Suprapubic skin (tissue), 4 donors: ENCODE measurements at regions not wholly inside any gene's neighbourhood (a gene's known extent, or its start where the extent isn't known, plus 50 kb on each side); places are given as distances from the start of the nearest gene placed in this dataset.

Experiments used
- DNase-seq, 2 donors: peaks; one replicate each; pipeline ENCODE4 v3.0.0-alpha.2; 2019; ENCODE audit warnings: low spot score in 2 of 2
- H3K27ac ChIP-seq: fragments of 200-600 bp; sonication (generic); one replicate; pipeline ENCODE4 v1.5.1; 2019
- H3K27me3 ChIP-seq: fragments of 200-600 bp; sonication (generic); one replicate; pipeline ENCODE4 v1.5.1; 2019
- H3K36me3 ChIP-seq: fragments of 200-600 bp; sonication (generic); one replicate; pipeline ENCODE4 v1.5.1; 2019
- H3K4me1 ChIP-seq: fragments of 200-600 bp; sonication (generic); one replicate; pipeline ENCODE4 v1.5.1; 2019
- H3K4me3 ChIP-seq: fragments of 200-600 bp; sonication (generic); one replicate; pipeline ENCODE4 v1.5.1; 2019; ENCODE audit warnings: mild to moderate bottlenecking
- H3K9me3 ChIP-seq: fragments of 200-600 bp; sonication (generic); one replicate; pipeline ENCODE4 v1.5.1; 2019
- CTCF ChIP-seq, 2 donors: fragments of 200-600 bp in 1 of 2; fragments of 450-650 bp in 1 of 2; sonication (generic) in 1 of 2; IDR thresholded peaks; one replicate each; pipeline ENCODE4 v1.5.1; 2016 to 2019; ENCODE audit warnings: antibody characterized with exemption in 2 of 2, mild to moderate bottlenecking in 1 of 2, moderate library complexity in 1 of 2
- EP300 ChIP-seq: sonication (generic); formaldehyde crosslinking; IDR thresholded peaks from one replicate; pipeline ENCODE4 v1.6.1; 2017; ENCODE audit warnings: antibody characterized with exemption
- POLR2A ChIP-seq, 2 donors: fragments of 450-650 bp; IDR thresholded peaks; one replicate each; pipeline ENCODE4 v1.6.1; 2017; ENCODE audit warnings: antibody characterized with exemption in 2 of 2, mild to moderate bottlenecking in 2 of 2, moderate library complexity in 2 of 2
- POLR2AphosphoS5 ChIP-seq, 3 donors: sonication (generic); formaldehyde crosslinking; IDR thresholded peaks; one replicate each; pipeline ENCODE4 v1.6.1; 2017; ENCODE audit warnings: antibody characterized with exemption in 3 of 3
- WGBS: methylation state at CpG from one replicate; pipeline ENCODE4 v1.1.5; 2018; 5-methylcytosine and 5-hydroxymethylcytosine counted together

GRCh38 chr17:77372444-77373298 is 231.9 kb downstream of the SEC14L1 start:
- H3K27ac ChIP-seq: peak overlapping the region; percentile 97
- H3K4me1 ChIP-seq: peaks cover 79% of the 10 kb centered on the region
- TF ChIP-seq CTCF (IDR thresholded peaks at IDR 0.05) (no peak), POLR2AphosphoS5 (IDR thresholded peaks at IDR 0.05) (peak in 1 of 3 donors; percentile 43)
- peak in 1 of 2 donors; percentile 87 for DNase-seq
- H3K9me3 ChIP-seq: no peaks in the 10 kb centered on the region
- H3K27me3 ChIP-seq: no peaks in the 10 kb centered on the region
- no peaks in the 10 kb centered on the region for H3K36me3 ChIP-seq
- peak overlapping the region; percentile 86 for H3K4me3 ChIP-seq
- WGBS: 1% methylated on average over 29 of the region's 64 CpGs

GRCh38 chr17:77373299-77374169 is 232.8 kb downstream of the SEC14L1 start:
- Histone ChIP-seq H3K4me3 (peak overlapping the region; percentile 86), H3K4me1 (peaks cover 88% of the 10 kb centered on the region), H3K36me3 (no peaks in the 10 kb centered on the region), H3K27me3 (no peaks in the 10 kb centered on the region), H3K9me3 (no peaks in the 10 kb centered on the region), H3K27ac (peak overlapping the region; percentile 97)
- TF ChIP-seq POLR2AphosphoS5 (IDR thresholded peaks at IDR 0.05) (peak in 2 of 3 donors; percentile 7 to 50), POLR2A (IDR thresholded peaks at IDR 0.05) (no peak)
- 10% methylated on average over 59 of the region's 90 CpGs for WGBS
- no peak for DNase-seq

- H3K27ac ChIP-seq: peak overlapping the region; percentile 97
- H3K4me1 ChIP-seq: peaks cover 94% of the 10 kb centered on the region
- H3K9me3 ChIP-seq: no peaks in the 10 kb centered on the region
- WGBS: 34% methylated on average over 10 of the region's 34 CpGs
- no peaks in the 10 kb centered on the region for H3K36me3 ChIP-seq
- H3K4me3 ChIP-seq: peak overlapping the region; percentile 86
- H3K27me3 ChIP-seq: no peaks in the 10 kb centered on the region
- peak; percentile 6 to 34 for TF ChIP-seq CTCF (IDR thresholded peaks at IDR 0.05)
- TF ChIP-seq POLR2AphosphoS5 (IDR thresholded peaks at IDR 0.05): peak in 1 of 3 donors; percentile 13
- TF ChIP-seq EP300: no peak
- peak in 1 of 2 donors; percentile 60 for TF ChIP-seq POLR2A (IDR thresholded peaks at IDR 0.05)
- peak; percentile 91 to 93 for DNase-seq
These were observed 233.6 kb downstream of the SEC14L1 start for GRCh38 chr17:77374170-77374936.

GRCh38 chr17:77375108-77375916 is 234.5 kb downstream of the SEC14L1 start:
- no peak for DNase-seq
- 44% methylated on average over 17 of the region's 19 CpGs for WGBS
- Histone ChIP-seq H3K9me3 (no peaks in the 10 kb centered on the region), H3K4me1 (peaks cover 94% of the 10 kb centered on the region), H3K4me3 (peak overlapping the region; percentile 86), H3K27me3 (no peaks in the 10 kb centered on the region), H3K27ac (peak overlapping the region; percentile 97), H3K36me3 (no peaks in the 10 kb centered on the region)
- TF ChIP-seq POLR2AphosphoS5 (IDR thresholded peaks at IDR 0.05) (no peak), POLR2A (IDR thresholded peaks at IDR 0.05) (no peak), CTCF (IDR thresholded peaks at IDR 0.05) (no peak), EP300 (no peak)
